GM23248 (cell line): ENCODE measurements at regions not wholly inside any gene's neighbourhood (a gene's known extent, or its start where the extent isn't known, plus 50 kb on each side); places are given as distances from the start of the nearest gene placed in this dataset.

Source experiments
- DNase-seq: peaks from one replicate; pipeline ENCODE4 v3.0.0-alpha.2; 2015
- H2AFZ ChIP-seq: fragments of 200-600 bp; sonication (generic); 2 replicates; pipeline ENCODE4 v1.6.1; 2016; ENCODE audit warnings: antibody characterized with exemption
- H3F3A ChIP-seq: fragments of 200-600 bp; sonication (generic); 2 replicates; pipeline ENCODE4 v1.6.1; 2016; ENCODE audit warnings: mild to moderate bottlenecking, antibody characterized with exemption, mixed run types; ENCODE audit not compliant: insufficient read depth
- H3K27ac ChIP-seq: fragments of 200-600 bp; sonication (generic); 2 replicates; pipeline ENCODE4 v1.5.1; 2016; ENCODE audit warnings: mild to moderate bottlenecking
- H3K27me3 ChIP-seq: fragments of 200-600 bp; sonication (generic); replicated peaks from 2 replicates; pipeline ENCODE4 v1.6.1; 2016; ENCODE audit warnings: mild to moderate bottlenecking; ENCODE audit not compliant: insufficient read depth
- H3K36me3 ChIP-seq: fragments of 200-600 bp; sonication (generic); 2 replicates; pipeline ENCODE4 v1.6.1; 2016; ENCODE audit warnings: low read depth, mild to moderate bottlenecking
- H3K4me1 ChIP-seq: fragments of 200-600 bp; sonication (generic); 2 replicates; pipeline ENCODE4 v1.6.1; 2016; ENCODE audit warnings: mild to moderate bottlenecking; ENCODE audit not compliant: insufficient read depth
- H3K4me2 ChIP-seq: fragments of 200-600 bp; sonication (generic); one replicate; pipeline ENCODE4 v1.6.1; 2016; ENCODE audit warnings: mild to moderate bottlenecking; ENCODE audit not compliant: unreplicated experiment
- H3K4me3 ChIP-seq: fragments of 200-600 bp; sonication (generic); 2 replicates; pipeline ENCODE4 v1.5.1; 2016; ENCODE audit warnings: mild to moderate bottlenecking
- H3K79me2 ChIP-seq: fragments of 200-600 bp; sonication (generic); 2 replicates; pipeline ENCODE4 v1.6.1; 2016; ENCODE audit warnings: mild to moderate bottlenecking; ENCODE audit not compliant: insufficient read depth
- H3K9ac ChIP-seq: fragments of 200-600 bp; sonication (generic); 2 replicates; pipeline ENCODE4 v1.6.1; 2016; ENCODE audit warnings: mild to moderate bottlenecking
- H3K9me2 ChIP-seq: fragments of 200-600 bp; sonication (generic); 2 replicates; pipeline ENCODE4 v1.6.1; 2016; ENCODE audit warnings: mixed run types, mild to moderate bottlenecking, moderate library complexity; ENCODE audit not compliant: insufficient read depth
- H3K9me3 ChIP-seq: fragments of 200-600 bp; sonication (generic); one replicate; pipeline ENCODE4 v1.6.1; 2017; ENCODE audit warnings: low read depth
- H4K20me1 ChIP-seq: fragments of 200-600 bp; sonication (generic); 2 replicates; pipeline ENCODE4 v1.6.0; 2016; ENCODE audit not compliant: insufficient read depth
- EZH2 ChIP-seq: fragments of 200-600 bp; sonication (generic); IDR thresholded peaks from 2 replicates; pipeline ENCODE4 v1.6.1; 2018; ENCODE audit warnings: antibody characterized with exemption, mild to moderate bottlenecking; ENCODE audit not compliant: insufficient read depth, poor library complexity, severe bottlenecking
- EZH2phosphoT487 ChIP-seq: fragments of 200-600 bp; sonication (generic); IDR thresholded peaks from 2 replicates; pipeline ENCODE4 v1.6.1; 2018; ENCODE audit warnings: antibody characterized with exemption, moderate library complexity, mild to moderate bottlenecking, low read depth; ENCODE audit not compliant: insufficient read depth
- WGBS, 2 experiments: methylation state at CpG; one replicate each; pipeline ENCODE4 v1.1.6; 2015 to 2017; ENCODE audit warnings: low lambda C conversion rate in 2 of 2, low coverage in 1 of 2; ENCODE audit errors: missing lambda C conversion rate in 2 of 2; 5-methylcytosine and 5-hydroxymethylcytosine counted together
- in situ Hi-C: fragments of 300-500 bp; cut with MboI; formaldehyde crosslinking; loops from 2 replicates; pipeline ENCODE4 v1.15.0; 2020

DNA sequence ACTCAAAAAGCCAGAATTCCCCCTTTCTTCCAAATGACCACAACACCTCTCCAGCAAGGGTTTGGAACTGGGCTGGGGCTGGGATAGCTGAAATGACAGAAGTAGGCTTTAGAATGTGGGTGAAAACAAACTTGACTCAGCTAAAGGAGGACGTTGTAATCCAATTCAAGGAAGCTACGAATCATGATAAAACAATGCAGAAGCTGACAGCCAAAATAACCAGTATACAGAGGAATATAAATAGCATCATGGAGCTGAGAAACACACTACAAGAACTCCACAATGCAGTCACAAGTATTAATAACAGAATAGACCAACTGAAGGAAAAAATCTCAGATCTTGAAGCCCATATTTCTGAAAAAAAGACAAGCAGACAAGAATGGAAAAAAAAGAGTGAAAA is 95.8 kb upstream of the TET2 start:
- Histone ChIP-seq H3K4me2 (no peak overlapping the region), H3K27ac (no peak overlapping the region), H3K27me3 (no peaks in the 10 kb centered on the region), H4K20me1 (no peaks in the 10 kb centered on the region), H2AFZ (no peak overlapping the region), H3K4me1 (no peaks in the 10 kb centered on the region), H3F3A (no peaks in the 10 kb centered on the region), H3K79me2 (no peaks in the 10 kb centered on the region), H3K36me3 (no peaks in the 10 kb centered on the region), H3K4me3 (no peak overlapping the region), H3K9me2 (no peaks in the 10 kb centered on the region), H3K9ac (no peak overlapping the region), H3K9me3 (no peaks in the 10 kb centered on the region)
- TF ChIP-seq EZH2: no peak
- no peak for TF ChIP-seq EZH2phosphoT487
- peak; percentile 23 for DNase-seq
- in situ Hi-C loops: no loop called here
- 11 to 17% methylated on average over 2 of the region's 2 CpGs for WGBS, 2 experiments

DNA sequence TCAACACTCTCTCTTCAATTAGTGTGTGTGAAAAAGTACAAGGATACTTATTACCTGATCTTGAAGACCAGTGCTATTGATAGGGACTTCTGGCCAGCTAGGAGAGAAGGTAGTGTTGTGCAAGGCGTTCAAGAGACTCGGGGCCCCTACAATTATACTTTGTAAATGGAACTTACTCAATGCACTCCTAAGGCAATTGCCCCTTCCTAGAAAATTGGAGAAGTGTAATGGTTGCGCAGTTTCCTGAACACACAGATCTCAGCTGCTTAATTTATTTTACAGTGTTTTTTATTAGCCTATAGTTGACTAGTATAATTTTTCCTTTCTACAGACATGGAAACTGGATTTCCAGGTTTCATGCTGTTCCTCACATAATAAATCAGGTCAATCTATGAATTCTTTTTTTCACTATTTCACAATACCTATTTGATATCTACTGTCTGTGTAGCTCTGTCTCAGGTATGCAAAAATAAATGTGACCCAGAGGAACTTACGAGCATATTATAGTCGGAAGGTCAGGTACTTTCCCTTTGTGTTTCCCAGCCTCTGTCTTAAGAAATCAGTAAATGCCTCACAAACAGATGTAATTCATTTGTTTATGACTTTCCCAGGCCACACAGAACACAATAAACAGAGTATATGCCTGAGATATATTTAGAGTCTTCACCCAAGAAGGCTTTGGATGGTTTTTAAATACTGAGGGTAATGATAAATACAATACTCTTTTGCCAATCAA is 89.1 kb upstream of the TET2 start:
- in situ Hi-C loops: no loop called here
- Histone ChIP-seq H2AFZ (no peak overlapping the region), H3K9me2 (no peaks in the 10 kb centered on the region), H3K27me3 (no peaks in the 10 kb centered on the region), H3K27ac (no peak overlapping the region), H3K9ac (no peak overlapping the region), H4K20me1 (no peaks in the 10 kb centered on the region), H3K4me2 (no peak overlapping the region), H3K4me1 (no peaks in the 10 kb centered on the region; the same call in 1 of the 2 replicates), H3K79me2 (no peaks in the 10 kb centered on the region), H3K36me3 (no peaks in the 10 kb centered on the region), H3K9me3 (no peaks in the 10 kb centered on the region), H3F3A (no peaks in the 10 kb centered on the region), H3K4me3 (no peak overlapping the region)
- TF ChIP-seq EZH2phosphoT487: no peak
- no peak for TF ChIP-seq EZH2
- WGBS, 2 experiments: 28 to 43% methylated on average over 5 of the region's 5 CpGs
- DNase-seq: no peak

DNA sequence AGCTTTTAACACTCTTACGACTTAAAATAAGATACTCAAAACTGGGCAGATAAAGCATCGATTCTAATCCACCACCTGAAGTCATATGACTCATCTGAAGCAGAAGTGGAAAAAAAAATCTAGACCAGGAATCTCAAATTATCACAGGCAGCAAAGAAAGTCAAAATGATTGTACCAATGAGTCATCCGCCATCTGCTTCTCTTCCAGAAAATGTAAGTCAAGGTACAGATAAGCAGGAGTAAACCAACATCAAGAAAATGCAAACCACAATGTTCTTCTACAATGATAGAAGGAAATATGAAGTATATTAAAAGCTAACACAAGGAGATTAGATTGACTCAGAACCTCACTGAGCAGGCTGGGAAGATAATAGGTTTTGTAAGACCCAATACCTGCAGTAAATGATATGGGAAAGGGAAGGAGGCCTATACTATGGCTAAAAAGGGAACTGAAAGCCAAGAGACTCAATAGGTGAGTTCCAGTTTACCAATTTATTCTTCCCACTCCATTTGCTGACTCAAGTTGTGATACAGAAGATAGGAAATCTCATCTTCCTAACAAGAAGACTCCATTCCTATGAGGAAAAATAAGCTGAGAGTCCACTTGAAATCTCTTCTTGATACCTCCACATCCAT is 88.4 kb upstream of the TET2 start:
- Histone ChIP-seq H4K20me1 (no peaks in the 10 kb centered on the region), H3F3A (no peaks in the 10 kb centered on the region), H3K9ac (no peak overlapping the region), H3K9me2 (no peaks in the 10 kb centered on the region), H3K4me3 (no peak overlapping the region), H3K9me3 (no peaks in the 10 kb centered on the region), H2AFZ (no peak overlapping the region), H3K36me3 (no peaks in the 10 kb centered on the region), H3K4me2 (no peak overlapping the region), H3K27ac (no peak overlapping the region), H3K27me3 (no peaks in the 10 kb centered on the region), H3K4me1 (no peaks in the 10 kb centered on the region; the same call in 1 of the 2 replicates), H3K79me2 (no peaks in the 10 kb centered on the region)
- in situ Hi-C loops: no loop called here
- WGBS, 2 experiments: 44 to 54% methylated on average over 3 of the region's 3 CpGs
- no peak for TF ChIP-seq EZH2
- TF ChIP-seq EZH2phosphoT487: no peak
- no peak for DNase-seq

DNA sequence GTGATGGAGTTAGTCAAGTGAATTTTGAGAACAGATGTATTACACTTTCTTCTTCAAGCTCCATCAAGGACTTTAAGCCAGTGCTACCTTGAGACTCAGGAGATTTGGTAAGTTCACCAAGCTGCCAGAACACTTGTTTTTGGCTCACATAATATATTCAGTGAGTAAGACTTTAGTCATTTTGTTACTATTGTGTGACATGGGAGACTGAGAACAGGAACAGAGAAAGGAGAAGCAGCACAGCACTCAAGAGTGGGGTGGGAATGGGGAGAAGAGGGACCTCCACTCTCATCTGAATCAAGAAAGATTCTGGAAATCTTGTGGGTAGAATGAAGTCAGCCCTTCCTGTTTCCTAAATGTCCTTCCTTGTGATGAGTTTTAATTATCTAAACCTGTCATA is 87.3 kb upstream of the TET2 start:
- H3K4me2 ChIP-seq: no peak overlapping the region
- no peaks in the 10 kb centered on the region for H4K20me1 ChIP-seq
- H3K27ac ChIP-seq: no peak overlapping the region
- no peak overlapping the region for H3K9ac ChIP-seq
- DNase-seq: no peak
- no peaks in the 10 kb centered on the region for H3F3A ChIP-seq
- H3K4me3 ChIP-seq: no peak overlapping the region
- H3K27me3 ChIP-seq: no peaks in the 10 kb centered on the region
- H3K4me1 ChIP-seq: no peaks in the 10 kb centered on the region; the same call in 1 of the 2 replicates
- H2AFZ ChIP-seq: no peak overlapping the region
- H3K79me2 ChIP-seq: no peaks in the 10 kb centered on the region
- H3K9me3 ChIP-seq: no peaks in the 10 kb centered on the region
- H3K9me2 ChIP-seq: no peaks in the 10 kb centered on the region
- no peaks in the 10 kb centered on the region for H3K36me3 ChIP-seq
- TF ChIP-seq EZH2: no peak
- no peak for TF ChIP-seq EZH2phosphoT487
- in situ Hi-C loops: no loop called here
